Testis (tissue), 2 donors: ENCODE measurements at regions not wholly inside any gene's neighbourhood (a gene's known extent, or its start where the extent isn't known, plus 50 kb on each side); places are given as distances from the start of the nearest gene placed in this dataset.

ENCODE experiments used
- DNase-seq: peaks from one replicate; pipeline ENCODE4 v3.0.0-alpha.2; 2019
- H3K27ac ChIP-seq, 2 donors: fragments of 200-600 bp; sonication (generic); one replicate each; pipeline ENCODE4 v1.5.1; 2019
- H3K27me3 ChIP-seq: fragments of 200-600 bp; sonication (generic); one replicate; pipeline ENCODE4 v1.5.1; 2019
- H3K36me3 ChIP-seq: fragments of 200-600 bp; sonication (generic); one replicate; pipeline ENCODE4 v1.5.1; 2017; ENCODE audit warnings: low read depth; ENCODE audit errors: missing control alignments
- H3K4me1 ChIP-seq: fragments of 200-600 bp; sonication (generic); one replicate; pipeline ENCODE4 v1.5.1; 2019
- H3K4me3 ChIP-seq, 2 donors: fragments of 200-600 bp; sonication (generic); one replicate each; pipeline ENCODE4 v1.5.1; 2017 to 2019
- H3K9me3 ChIP-seq: fragments of 200-600 bp; sonication (generic); one replicate; pipeline ENCODE4 v1.5.1; 2017
- POLR2A ChIP-seq: fragments of 450-650 bp; IDR thresholded peaks from one replicate; pipeline ENCODE4 v1.6.1; 2017; ENCODE audit warnings: antibody characterized with exemption, mild to moderate bottlenecking, moderate library complexity
- WGBS, 2 donors: methylation state at CpG; one replicate each; pipeline ENCODE4 v1.1.5; 2018; 5-methylcytosine and 5-hydroxymethylcytosine counted together
- intact Hi-C: fragments of 100-400 bp; cut with DNase I; formaldehyde crosslinking; loops from one replicate; pipeline ENCODE4 v1.15.1; 2023; ENCODE audit warnings: low total_unique reads
- TF ChIP-seq, protein P1 (sequence below), 3 experiments: fragments of 450-650 bp in 2 of 3; fragments of 200-600 bp in 1 of 3; sonication (generic) in 1 of 3; IDR thresholded peaks; one replicate each; pipeline ENCODE4 v1.5.1; 2016 to 2019; ENCODE audit warnings: antibody characterized with exemption in 3 of 3, mild to moderate bottlenecking in 2 of 3, moderate library complexity in 1 of 3

DNA sequence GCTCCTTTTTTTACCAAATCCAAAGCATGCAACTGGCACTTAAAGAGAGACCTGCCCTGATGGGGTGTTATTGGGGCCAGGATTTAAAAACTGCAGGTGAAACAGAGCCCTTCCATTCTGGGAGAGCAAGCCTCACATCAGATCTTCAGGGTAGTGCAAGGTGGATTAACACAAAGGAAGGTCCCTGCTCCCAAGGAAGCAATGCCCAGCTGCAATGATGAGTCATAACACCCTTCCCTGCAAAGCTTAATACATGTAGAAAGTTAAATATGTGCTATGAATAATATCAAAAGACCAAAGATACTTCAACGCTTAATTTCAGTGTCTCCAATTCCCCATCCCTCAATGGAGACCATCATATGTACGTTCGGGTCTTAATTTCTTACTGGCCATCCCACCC is 508.0 kb downstream of the OMA1 start:
- no peaks in the 10 kb centered on the region for H3K4me1 ChIP-seq
- no peaks in the 10 kb centered on the region for H3K36me3 ChIP-seq
- intact Hi-C loops = no loop called here
- H3K9me3 ChIP-seq = no peaks in the 10 kb centered on the region
- TF ChIP-seq POLR2A = no peak
- TF ChIP-seq, protein P1, sequence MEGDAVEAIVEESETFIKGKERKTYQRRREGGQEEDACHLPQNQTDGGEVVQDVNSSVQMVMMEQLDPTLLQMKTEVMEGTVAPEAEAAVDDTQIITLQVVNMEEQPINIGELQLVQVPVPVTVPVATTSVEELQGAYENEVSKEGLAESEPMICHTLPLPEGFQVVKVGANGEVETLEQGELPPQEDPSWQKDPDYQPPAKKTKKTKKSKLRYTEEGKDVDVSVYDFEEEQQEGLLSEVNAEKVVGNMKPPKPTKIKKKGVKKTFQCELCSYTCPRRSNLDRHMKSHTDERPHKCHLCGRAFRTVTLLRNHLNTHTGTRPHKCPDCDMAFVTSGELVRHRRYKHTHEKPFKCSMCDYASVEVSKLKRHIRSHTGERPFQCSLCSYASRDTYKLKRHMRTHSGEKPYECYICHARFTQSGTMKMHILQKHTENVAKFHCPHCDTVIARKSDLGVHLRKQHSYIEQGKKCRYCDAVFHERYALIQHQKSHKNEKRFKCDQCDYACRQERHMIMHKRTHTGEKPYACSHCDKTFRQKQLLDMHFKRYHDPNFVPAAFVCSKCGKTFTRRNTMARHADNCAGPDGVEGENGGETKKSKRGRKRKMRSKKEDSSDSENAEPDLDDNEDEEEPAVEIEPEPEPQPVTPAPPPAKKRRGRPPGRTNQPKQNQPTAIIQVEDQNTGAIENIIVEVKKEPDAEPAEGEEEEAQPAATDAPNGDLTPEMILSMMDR (IDR thresholded peaks at IDR 0.05) = no peak
- no peak overlapping the region for H3K4me3 ChIP-seq
- 91 to 96% methylated on average over 3 of the region's 3 CpGs for WGBS, 2 donors
- H3K27me3 ChIP-seq = no peaks in the 10 kb centered on the region
- no peak overlapping the region for H3K27ac ChIP-seq
- no peak for DNase-seq

DNA sequence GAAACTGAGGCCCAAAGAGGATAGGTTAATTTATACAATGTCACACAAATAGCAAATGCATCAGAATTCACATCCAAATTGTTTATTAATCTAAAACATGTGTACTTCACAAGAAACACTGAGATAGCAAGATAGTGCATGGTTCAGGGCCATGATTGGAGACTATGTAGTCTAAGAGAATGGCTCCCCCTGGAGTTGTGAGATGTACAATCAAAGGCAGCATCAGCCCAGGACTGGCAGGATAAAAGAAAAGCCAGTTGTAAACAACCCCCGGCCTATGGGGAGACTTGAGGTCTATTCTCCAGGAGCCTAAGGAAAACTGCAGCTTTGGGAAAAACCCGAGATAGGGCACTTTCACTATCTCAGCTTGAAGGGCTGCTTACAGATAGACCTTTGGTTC is 511.0 kb downstream of the OMA1 start:
- intact Hi-C loops = no loop called here

DNA sequence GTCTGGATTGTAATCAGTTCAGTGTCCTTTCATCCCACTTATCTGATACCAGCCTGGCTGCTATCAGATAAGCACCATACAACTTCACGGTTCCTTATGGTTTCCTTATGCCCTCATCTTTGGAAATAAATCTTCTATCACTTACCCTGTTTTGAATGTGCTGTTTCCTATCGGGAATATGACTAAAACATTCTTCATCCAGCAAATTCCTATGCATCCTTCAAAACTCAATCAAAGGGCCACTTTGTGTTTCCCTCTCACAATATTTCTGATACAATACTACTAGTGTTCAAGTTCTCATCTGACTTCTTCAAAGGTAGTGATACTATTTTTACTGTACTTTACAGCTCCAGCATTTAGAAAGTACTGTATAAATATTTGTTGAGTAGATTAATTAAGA is 513.2 kb downstream of the OMA1 start:
- H3K4me1 ChIP-seq = no peaks in the 10 kb centered on the region
- H3K27ac ChIP-seq = no peak overlapping the region
- no peaks in the 10 kb centered on the region for H3K27me3 ChIP-seq
- no peak overlapping the region for H3K4me3 ChIP-seq
- TF ChIP-seq, protein P1 (IDR thresholded peaks at IDR 0.05) = no peak
- TF ChIP-seq POLR2A = no peak
- DNase-seq = no peak
- intact Hi-C loops = no loop called here
- 44 to 49% methylated on average over 2 of the region's 2 CpGs for WGBS, 2 donors
- H3K36me3 ChIP-seq = no peaks in the 10 kb centered on the region
- no peaks in the 10 kb centered on the region for H3K9me3 ChIP-seq

More for the DNA sequence above, 511.0 kb downstream of the OMA1 start:
- Histone ChIP-seq H3K4me1 (no peaks in the 10 kb centered on the region), H3K27me3 (no peaks in the 10 kb centered on the region), H3K4me3 (no peak overlapping the region), H3K27ac (no peak overlapping the region), H3K36me3 (no peaks in the 10 kb centered on the region), H3K9me3 (no peaks in the 10 kb centered on the region)
- WGBS, 2 donors = 70 to 80% methylated on average over 2 of the region's 2 CpGs
- TF ChIP-seq, protein P1 (IDR thresholded peaks at IDR 0.05) = no peak
- no peak for TF ChIP-seq POLR2A
- DNase-seq = no peak

DNA sequence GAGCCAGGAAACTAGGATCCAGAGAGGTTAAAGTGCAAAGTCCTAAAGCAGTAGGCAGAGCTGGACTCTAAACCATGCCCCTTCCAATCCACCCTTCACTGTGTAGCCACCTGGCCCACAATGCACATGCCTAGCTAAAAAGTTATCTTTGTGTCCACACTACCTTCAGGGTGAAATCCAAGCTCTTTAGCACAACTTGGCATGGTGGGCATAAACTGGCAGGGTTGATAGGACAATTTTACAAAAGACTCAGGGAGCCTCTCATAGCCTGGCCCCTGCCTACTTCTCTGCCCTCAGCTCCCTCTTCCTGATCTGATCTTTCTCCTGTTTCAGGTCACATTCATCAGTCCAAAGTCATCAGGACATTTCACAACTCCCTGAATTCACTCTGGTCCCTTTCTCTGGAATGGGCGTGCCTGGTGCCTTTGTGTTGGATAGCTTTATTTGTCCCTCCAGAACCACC is 513.9 kb downstream of the OMA1 start:
- 94 to 100% methylated on average over 1 of the region's 1 CpG for WGBS, 2 donors
- Histone ChIP-seq H3K36me3 (no peaks in the 10 kb centered on the region), H3K4me3 (no peak overlapping the region), H3K27ac (no peak overlapping the region), H3K27me3 (no peaks in the 10 kb centered on the region), H3K9me3 (no peaks in the 10 kb centered on the region), H3K4me1 (no peaks in the 10 kb centered on the region)
- TF ChIP-seq POLR2A = no peak
- TF ChIP-seq, protein P1 (IDR thresholded peaks at IDR 0.05) = no peak
- intact Hi-C loops = no loop called here
- DNase-seq = no peak

DNA sequence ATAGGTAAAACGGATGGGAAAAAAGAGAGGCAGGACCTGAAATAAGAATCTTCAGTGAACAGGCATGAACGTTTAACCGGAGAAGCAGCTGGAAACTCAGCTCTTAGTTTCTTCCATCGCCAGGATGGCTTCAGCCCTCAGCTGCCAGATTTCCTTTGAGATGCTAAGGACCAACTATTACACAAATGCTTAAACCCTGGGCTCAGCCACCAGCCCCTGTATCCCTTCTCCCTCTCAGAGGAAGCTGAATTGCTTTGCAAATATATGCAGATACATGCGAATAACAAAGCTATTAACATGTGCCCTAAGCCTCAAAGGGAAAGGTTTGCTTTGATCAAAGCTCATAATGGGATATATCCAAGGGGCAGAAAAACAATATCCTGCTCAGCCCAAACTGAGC is 515.1 kb downstream of the OMA1 start:
- WGBS, 2 donors = 50 to 54% methylated on average over 5 of the region's 5 CpGs
- H3K27ac ChIP-seq = no peak overlapping the region
- DNase-seq = no peak
- intact Hi-C loops = no loop called here
- no peaks in the 10 kb centered on the region for H3K9me3 ChIP-seq
- TF ChIP-seq, protein P1 (IDR thresholded peaks at IDR 0.05) = no peak
- TF ChIP-seq POLR2A = no peak
- H3K27me3 ChIP-seq = no peaks in the 10 kb centered on the region
- H3K4me1 ChIP-seq = no peaks in the 10 kb centered on the region
- H3K36me3 ChIP-seq = no peaks in the 10 kb centered on the region
- no peak overlapping the region for H3K4me3 ChIP-seq
